ENCODE measurements at regions not wholly inside any gene's neighbourhood (a gene's known extent, or its start where the extent isn't known, plus 50 kb on each side); places are given as distances from the start of the nearest gene placed in this dataset.

- no peak for TF ChIP-seq CTCF (IDR thresholded peaks at IDR 0.05)
- TF ChIP-seq POLR2A (IDR thresholded peaks at IDR 0.05): no peak
Measured at GRCh38 chr4:60683357-60683756, 516.8 kb upstream of the ADGRL3 start.

Data from heart left ventricle (tissue), 13 donors.